ENCODE measurements at regions not wholly inside any gene's neighbourhood (a gene's known extent, or its start where the extent isn't known, plus 50 kb on each side); places are given as distances from the start of the nearest gene placed in this dataset.

GRCh38 chr10:27433976-27434375 lies 70.1 kb upstream of the RAB18 start:
- TF ChIP-seq CTCF (IDR thresholded peaks at IDR 0.05; ENCODE audit: low read depth, low read length), result no peak
- Histone ChIP-seq H3K4me3 (ENCODE audit: low read depth, low read length) (no peak overlapping the region), H3K27me3 (no peaks in the 10 kb centered on the region), H3K36me3 (no peaks in the 10 kb centered on the region), H3K9me3 (no peaks in the 10 kb centered on the region), H3K4me1 (no peaks in the 10 kb centered on the region)
- no peak for DNase-seq

- Histone ChIP-seq H3K9me3 (no peaks in the 10 kb centered on the region), H3K27me3 (no peaks in the 10 kb centered on the region), H3K36me3 (no peaks in the 10 kb centered on the region), H3K4me1 (no peaks in the 10 kb centered on the region), H3K4me3 (ENCODE audit: low read depth, low read length) (no peak overlapping the region)
- no peak for DNase-seq
- no peak for TF ChIP-seq CTCF (IDR thresholded peaks at IDR 0.05; ENCODE audit: low read depth, low read length)
Observed at GRCh38 chr10:27426948-27427467, 77.1 kb upstream of the RAB18 start.

GRCh38 chr10:27413831-27414348 lies 90.2 kb upstream of the RAB18 start:
- Histone ChIP-seq H3K9me3 (no peaks in the 10 kb centered on the region), H3K4me3 (ENCODE audit: low read depth, low read length) (no peak overlapping the region), H3K4me1 (no peaks in the 10 kb centered on the region), H3K36me3 (no peaks in the 10 kb centered on the region), H3K27me3 (peaks cover 9% of the 10 kb centered on the region; the same call in 1 of the 2 replicates)
- no peak for TF ChIP-seq CTCF (IDR thresholded peaks at IDR 0.05; ENCODE audit: low read depth, low read length)
- DNase-seq, result no peak

- Histone ChIP-seq H3K27me3 (peaks cover 9% of the 10 kb centered on the region; the same call in 1 of the 2 replicates), H3K4me3 (ENCODE audit: low read depth, low read length) (no peak overlapping the region), H3K9me3 (no peaks in the 10 kb centered on the region), H3K36me3 (no peaks in the 10 kb centered on the region), H3K4me1 (no peaks in the 10 kb centered on the region)
- TF ChIP-seq CTCF (IDR thresholded peaks at IDR 0.05; ENCODE audit: low read depth, low read length), result no peak
- DNase-seq, result no peak
Observed at GRCh38 chr10:27413387-27413786, 90.7 kb upstream of the RAB18 start.

GRCh38 chr10:27410153-27410552 lies 94.0 kb upstream of the RAB18 start:
- Histone ChIP-seq H3K4me1 (no peaks in the 10 kb centered on the region), H3K36me3 (no peaks in the 10 kb centered on the region), H3K27me3 (peaks cover 9% of the 10 kb centered on the region; the same call in 1 of the 2 replicates), H3K4me3 (ENCODE audit: low read depth, low read length) (no peak overlapping the region), H3K9me3 (no peaks in the 10 kb centered on the region)
- TF ChIP-seq CTCF (IDR thresholded peaks at IDR 0.05; ENCODE audit: low read depth, low read length), result no peak
- DNase-seq, result no peak

GRCh38 chr10:27407271-27407670 lies 96.8 kb upstream of the RAB18 start:
- Histone ChIP-seq H3K4me1 (no peaks in the 10 kb centered on the region), H3K4me3 (ENCODE audit: low read depth, low read length) (no peak overlapping the region)
- TF ChIP-seq CTCF (IDR thresholded peaks at IDR 0.05; ENCODE audit: low read depth, low read length), result no peak

More at GRCh38 chr10:27407271-27407670, 96.8 kb upstream of the RAB18 start:
- DNase-seq, result no peak
- H3K36me3 ChIP-seq, result no peaks in the 10 kb centered on the region
- H3K9me3 ChIP-seq, result no peaks in the 10 kb centered on the region
- H3K27me3 ChIP-seq, result peaks cover 10% of the 10 kb centered on the region; the same call in 1 of the 2 replicates
